ENCODE measurements at regions not wholly inside any gene's neighbourhood (a gene's known extent, or its start where the extent isn't known, plus 50 kb on each side); places are given as distances from the start of the nearest gene placed in this dataset.
A peak's percentile ranks its signal among the peaks of the same experiment; 100 is the strongest.

- DNase-seq, result no peak
Measured at GRCh38 chr11:111091321-111091938, 154.1 kb upstream of the POU2AF2 start.

- DNase-seq, result no peak
Measured at GRCh38 chr11:111089759-111090158, 155.8 kb upstream of the POU2AF2 start.

- DNase-seq, result no peak
Measured at GRCh38 chr11:111088847-111089355, 156.6 kb upstream of the POU2AF2 start.

- DNase-seq, result peak; percentile 47
Measured at GRCh38 chr11:111086058-111086457, 159.5 kb upstream of the POU2AF2 start.

- no peak for DNase-seq
Measured at GRCh38 chr11:111082664-111083063, 162.9 kb upstream of the POU2AF2 start.

GRCh38 chr11:111081021-111081511 lies 164.5 kb upstream of the POU2AF2 start:
- DNase-seq, result no peak

- no peak for DNase-seq
Measured at GRCh38 chr11:111077530-111078322, 167.8 kb upstream of the POU2AF2 start.

GRCh38 chr11:111069066-111069465 lies 176.5 kb upstream of the POU2AF2 start:
- no peak for DNase-seq

GRCh38 chr11:111067994-111068393 lies 177.5 kb upstream of the POU2AF2 start:
- DNase-seq, result no peak

GRCh38 chr11:111066846-111067245 lies 178.7 kb upstream of the POU2AF2 start:
- DNase-seq, result no peak

GRCh38 chr11:111063726-111064517 lies 181.6 kb upstream of the POU2AF2 start:
- no peak for DNase-seq

- no peak for DNase-seq
Measured at GRCh38 chr11:111062420-111062819, 183.1 kb upstream of the POU2AF2 start.

- no peak for DNase-seq
Measured at GRCh38 chr11:111059726-111060125, 185.8 kb upstream of the POU2AF2 start.

- DNase-seq, result no peak
Measured at GRCh38 chr11:111049131-111049530, 196.4 kb upstream of the POU2AF2 start.

- DNase-seq, result peak; percentile 78
Measured at GRCh38 chr11:111047374-111047773, 198.2 kb upstream of the POU2AF2 start.

GRCh38 chr11:111046291-111046690 lies 199.2 kb upstream of the POU2AF2 start:
- no peak for DNase-seq

GRCh38 chr11:111045874-111046273 lies 199.7 kb upstream of the POU2AF2 start:
- DNase-seq, result no peak

- no peak for DNase-seq
Measured at GRCh38 chr11:111045407-111045803, 200.1 kb upstream of the POU2AF2 start.

- no peak for DNase-seq
Measured at GRCh38 chr11:111044751-111045406, 200.6 kb upstream of the POU2AF2 start.

- DNase-seq, result no peak
Measured at GRCh38 chr11:111039982-111040381, 205.5 kb upstream of the POU2AF2 start.

- DNase-seq, result no peak
Measured at GRCh38 chr11:111035746-111036145, 209.8 kb upstream of the POU2AF2 start.

- no peak for DNase-seq
Measured at GRCh38 chr11:111026241-111026640, 219.3 kb upstream of the POU2AF2 start.

- DNase-seq, result peak; percentile 9
Measured at GRCh38 chr11:111021131-111021530, 224.4 kb upstream of the POU2AF2 start.
